A673 (cell line): ENCODE measurements at regions not wholly inside any gene's neighbourhood (a gene's known extent, or its start where the extent isn't known, plus 50 kb on each side); places are given as distances from the start of the nearest gene placed in this dataset.

Experiments
- EZH2 ChIP-seq: fragments of 200-600 bp; sonication (generic); IDR thresholded peaks from 2 replicates; pipeline ENCODE4 v1.6.1; 2017; ENCODE audit warnings: borderline replicate concordance, low read depth, mild to moderate bottlenecking, mixed read lengths, antibody characterized with exemption, low read length; ENCODE audit not compliant: poor library complexity, severe bottlenecking
- TF ChIP-seq, protein P1 (sequence below): fragments of 300-800, 200-600 bp; sonication (generic); conservative IDR thresholded peaks from 2 replicates; pipeline ENCODE4 v1.5.1; 2017; ENCODE audit warnings: low read depth, mild to moderate bottlenecking, antibody characterized with exemption, low read length, moderate library complexity, mixed read lengths

DNA sequence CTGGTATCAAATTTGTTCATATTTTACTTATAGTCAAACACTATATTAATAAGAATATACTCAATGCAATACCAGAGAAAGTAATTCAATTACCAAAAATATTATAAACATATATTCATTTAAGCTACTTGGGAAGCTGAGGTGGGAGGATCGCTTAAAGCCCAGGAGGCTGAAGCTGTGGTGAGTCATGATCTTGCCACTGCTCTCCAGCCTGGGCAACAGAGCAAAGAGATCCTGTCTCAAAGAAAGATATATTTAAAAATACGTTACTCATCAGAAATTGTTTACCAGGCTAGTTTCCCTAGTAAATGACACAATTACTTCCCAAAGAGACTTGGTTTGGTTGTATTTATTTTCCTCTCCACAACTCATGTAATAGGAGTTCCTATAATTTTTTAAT lies 433.6 kb downstream of the GASK1B start:
- TF ChIP-seq, protein P1, sequence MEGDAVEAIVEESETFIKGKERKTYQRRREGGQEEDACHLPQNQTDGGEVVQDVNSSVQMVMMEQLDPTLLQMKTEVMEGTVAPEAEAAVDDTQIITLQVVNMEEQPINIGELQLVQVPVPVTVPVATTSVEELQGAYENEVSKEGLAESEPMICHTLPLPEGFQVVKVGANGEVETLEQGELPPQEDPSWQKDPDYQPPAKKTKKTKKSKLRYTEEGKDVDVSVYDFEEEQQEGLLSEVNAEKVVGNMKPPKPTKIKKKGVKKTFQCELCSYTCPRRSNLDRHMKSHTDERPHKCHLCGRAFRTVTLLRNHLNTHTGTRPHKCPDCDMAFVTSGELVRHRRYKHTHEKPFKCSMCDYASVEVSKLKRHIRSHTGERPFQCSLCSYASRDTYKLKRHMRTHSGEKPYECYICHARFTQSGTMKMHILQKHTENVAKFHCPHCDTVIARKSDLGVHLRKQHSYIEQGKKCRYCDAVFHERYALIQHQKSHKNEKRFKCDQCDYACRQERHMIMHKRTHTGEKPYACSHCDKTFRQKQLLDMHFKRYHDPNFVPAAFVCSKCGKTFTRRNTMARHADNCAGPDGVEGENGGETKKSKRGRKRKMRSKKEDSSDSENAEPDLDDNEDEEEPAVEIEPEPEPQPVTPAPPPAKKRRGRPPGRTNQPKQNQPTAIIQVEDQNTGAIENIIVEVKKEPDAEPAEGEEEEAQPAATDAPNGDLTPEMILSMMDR, result no peak
- no peak for TF ChIP-seq EZH2
